Upper lobe of left lung (tissue), 4 donors: ENCODE measurements at regions not wholly inside any gene's neighbourhood (a gene's known extent, or its start where the extent isn't known, plus 50 kb on each side); places are given as distances from the start of the nearest gene placed in this dataset.

Experiments
- CTCF ChIP-seq, 6 experiments: fragments of 450-650 bp in 4 of 6; fragments of 200-600 bp in 2 of 6; sonication (generic) in 2 of 6; IDR thresholded peaks; one replicate each; pipeline ENCODE4 v1.5.1; 2016 to 2019; ENCODE audit warnings: antibody characterized with exemption in 6 of 6
- POLR2A ChIP-seq, 4 donors: fragments of 450-650 bp; IDR thresholded peaks; one replicate each; pipeline ENCODE4 v1.5.1; 2016 to 2017; ENCODE audit warnings: antibody characterized with exemption in 4 of 4, mild to moderate bottlenecking in 2 of 4
- POLR2AphosphoS5 ChIP-seq, 2 donors: sonication (generic); formaldehyde crosslinking; IDR thresholded peaks; one replicate each; pipeline ENCODE4 v1.5.1; 2017; ENCODE audit warnings: antibody characterized with exemption in 2 of 2

- TF ChIP-seq POLR2AphosphoS5 (IDR thresholded peaks at IDR 0.05) (no peak), CTCF (IDR thresholded peaks at IDR 0.05) (no peak), POLR2A (IDR thresholded peaks at IDR 0.05) (no peak)
Measured at GRCh38 chr12:45665941-45666340, 63.6 kb upstream of the ARID2 start.
